H9 (cell line): ENCODE measurements at regions not wholly inside any gene's neighbourhood (a gene's known extent, or its start where the extent isn't known, plus 50 kb on each side); places are given as distances from the start of the nearest gene placed in this dataset.

Source experiments
- DNase-seq: peaks from one replicate; pipeline ENCODE4 v3.0.0-alpha.2; 2017
- H2AFZ ChIP-seq: one replicate; pipeline ENCODE4 v1.6.1; 2013; ENCODE audit warnings: mild to moderate bottlenecking, low read length, control low read depth, moderate library complexity
- H2AK5ac ChIP-seq: 2 replicates; pipeline ENCODE4 v1.6.1; 2013; ENCODE audit warnings: low read length, control low read depth, mixed read lengths; ENCODE audit not compliant: insufficient read length
- H2BK120ac ChIP-seq: one replicate; pipeline ENCODE4 v1.6.1; 2013; ENCODE audit warnings: low read depth, mild to moderate bottlenecking, low read length, control low read depth, inconsistent platforms; ENCODE audit not compliant: poor library complexity, severe bottlenecking
- H2BK12ac ChIP-seq: 2 replicates; pipeline ENCODE4 v1.6.1; 2013; ENCODE audit warnings: low read length, control low read depth, mixed read lengths, low read depth; ENCODE audit not compliant: insufficient read length
- H2BK15ac ChIP-seq: 2 replicates; pipeline ENCODE4 v1.6.1; 2013; ENCODE audit warnings: low read depth, low read length, control low read depth
- H2BK20ac ChIP-seq: one replicate; pipeline ENCODE4 v1.6.1; 2013; ENCODE audit warnings: low read depth, mild to moderate bottlenecking, low read length, control low read depth, inconsistent platforms; ENCODE audit not compliant: poor library complexity, severe bottlenecking
- H2BK5ac ChIP-seq: 2 replicates; pipeline ENCODE4 v1.6.1; 2013; ENCODE audit warnings: low read length, control low read depth, mixed read lengths; ENCODE audit not compliant: insufficient read length
- H3K14ac ChIP-seq: 2 replicates; pipeline ENCODE4 v1.6.1; 2013; ENCODE audit warnings: low read length, control low read depth; ENCODE audit not compliant: insufficient read depth
- H3K18ac ChIP-seq: 2 replicates; pipeline ENCODE4 v1.6.1; 2013; ENCODE audit warnings: low read depth, mild to moderate bottlenecking, mixed read lengths, low read length, control low read depth; ENCODE audit not compliant: insufficient read length
- H3K23ac ChIP-seq: 2 replicates; pipeline ENCODE4 v1.6.1; 2013; ENCODE audit warnings: low read length, control low read depth, mixed read lengths, low read depth; ENCODE audit not compliant: insufficient read length
- H3K23me2 ChIP-seq: 2 replicates; pipeline ENCODE4 v1.6.1; 2013; ENCODE audit warnings: low read depth, mild to moderate bottlenecking, mixed read lengths, low read length, control low read depth; ENCODE audit not compliant: insufficient read length, poor library complexity, severe bottlenecking
- H3K27ac ChIP-seq: 2 replicates; pipeline ENCODE4 v1.5.1; 2013; ENCODE audit warnings: low read length, control low read depth, mixed read lengths, low read depth; ENCODE audit not compliant: insufficient read length
- H3K27me3 ChIP-seq: 2 replicates; pipeline ENCODE4 v1.6.1; 2013; ENCODE audit warnings: low read length, control low read depth, inconsistent platforms; ENCODE audit not compliant: insufficient read depth
- H3K4ac ChIP-seq: 2 replicates; pipeline ENCODE4 v1.6.1; 2013; ENCODE audit warnings: low read depth, mild to moderate bottlenecking, control low read depth, inconsistent platforms, low read length, moderate library complexity
- H3K4me1 ChIP-seq: 2 replicates; pipeline ENCODE4 v1.6.1; 2013; ENCODE audit warnings: low read length, control low read depth, inconsistent platforms; ENCODE audit not compliant: insufficient read depth
- H3K4me2 ChIP-seq: 2 replicates; pipeline ENCODE4 v1.6.1; 2013; ENCODE audit warnings: low read length, control low read depth, mixed read lengths; ENCODE audit not compliant: insufficient read length, insufficient read depth
- H3K56ac ChIP-seq: 2 replicates; pipeline ENCODE4 v1.6.1; 2013; ENCODE audit warnings: low read depth, mild to moderate bottlenecking, mixed read lengths, low read length, control low read depth; ENCODE audit not compliant: insufficient read length
- H3K79me1 ChIP-seq: 2 replicates; pipeline ENCODE4 v1.6.1; 2013; ENCODE audit warnings: low read depth, mild to moderate bottlenecking, moderate library complexity, low read length, control low read depth, inconsistent platforms; ENCODE audit not compliant: insufficient read depth, poor library complexity, severe bottlenecking
- H3K79me2 ChIP-seq: 2 replicates; pipeline ENCODE4 v1.6.1; 2013; ENCODE audit warnings: low read length, control low read depth, inconsistent platforms; ENCODE audit not compliant: insufficient read depth
- H3K9ac ChIP-seq: 2 replicates; pipeline ENCODE4 v1.6.1; 2013; ENCODE audit warnings: low read length, control low read depth, mixed read lengths; ENCODE audit not compliant: insufficient read length; ENCODE audit errors: extremely low read depth
- H3K9me3 ChIP-seq: one replicate; pipeline ENCODE4 v1.6.1; 2013; ENCODE audit warnings: low read depth, low read length, inconsistent platforms; ENCODE audit not compliant: control insufficient read depth
- H3T11ph ChIP-seq: one replicate; pipeline ENCODE4 v1.6.1; 2013; ENCODE audit warnings: mild to moderate bottlenecking, low read length, control low read depth, inconsistent platforms
- H4K20me1 ChIP-seq: one replicate; pipeline ENCODE4 v1.6.1; 2013; ENCODE audit not compliant: control insufficient read depth, insufficient read length, insufficient read depth
- H4K5ac ChIP-seq: 2 replicates; pipeline ENCODE4 v1.6.1; 2013; ENCODE audit warnings: low read depth, mild to moderate bottlenecking, mixed read lengths, low read length, control low read depth; ENCODE audit not compliant: insufficient read length
- H4K8ac ChIP-seq: replicated peaks from 2 replicates; pipeline ENCODE4 v1.6.1; 2013; ENCODE audit warnings: low read length, control low read depth, mixed read lengths, low read depth; ENCODE audit not compliant: insufficient read length
- H4K91ac ChIP-seq: 2 replicates; pipeline ENCODE4 v1.6.1; 2013; ENCODE audit warnings: low read depth, mild to moderate bottlenecking, moderate library complexity, mixed read lengths, low read length, control low read depth; ENCODE audit not compliant: insufficient read length
- H3K27ac Mint-ChIP-seq, 3 experiments: 2 replicates in 2 of 3; 3 replicates in 1 of 3; pipeline ENCODE4 v1.8.0; 2020 to 2021; ENCODE audit warnings: mixed read lengths in 3 of 3, mild to moderate bottlenecking in 1 of 3, moderate library complexity in 1 of 3
- H3K27me3 Mint-ChIP-seq: 2 replicates; pipeline ENCODE4 v1.8.0; 2021; ENCODE audit warnings: low read depth, mild to moderate bottlenecking, moderate library complexity, mixed read lengths
- H3K36me3 Mint-ChIP-seq, 3 experiments: 2 replicates in 2 of 3; 3 replicates in 1 of 3; pipeline ENCODE4 v1.8.0; 2020 to 2021; ENCODE audit warnings: low read depth in 3 of 3, mixed read lengths in 3 of 3; ENCODE audit not compliant: insufficient read depth in 1 of 3
- H3K4me1 Mint-ChIP-seq, 2 experiments: 2 replicates each; pipeline ENCODE4 v1.8.0; 2020; ENCODE audit warnings: mixed read lengths in 2 of 2
- H3K4me3 Mint-ChIP-seq, 2 experiments: 2 replicates in 1 of 2; 3 replicates in 1 of 2; pipeline ENCODE4 v1.8.0; 2020 to 2021; ENCODE audit warnings: mild to moderate bottlenecking in 2 of 2, mixed read lengths in 2 of 2, moderate library complexity in 1 of 2
- H3K9me3 Mint-ChIP-seq, 2 experiments: 2 replicates in 1 of 2; 3 replicates in 1 of 2; pipeline ENCODE4 v1.8.0; 2020; ENCODE audit warnings: mild to moderate bottlenecking in 2 of 2, mixed read lengths in 2 of 2, moderate library complexity in 1 of 2
- WGBS: extraction: QIAGEN DNeasy Blood & Tissue Kit; methylation state at CpG from one replicate; pipeline ENCODE4 v1.1.7; 2013; ENCODE audit warnings: missing lambda C conversion rate, low lambda C conversion rate, mixed read lengths; ENCODE audit not compliant: insufficient read length; ENCODE audit errors: extremely low coverage; 5-methylcytosine and 5-hydroxymethylcytosine counted together
- TF ChIP-seq, protein P1 (sequence below): fragments of 200-600 bp; sonication (generic); conservative IDR thresholded peaks from 3 replicates; pipeline ENCODE4 v1.8.0; 2021; ENCODE audit warnings: antibody characterized with exemption, mild to moderate bottlenecking

- TF ChIP-seq, protein P1, sequence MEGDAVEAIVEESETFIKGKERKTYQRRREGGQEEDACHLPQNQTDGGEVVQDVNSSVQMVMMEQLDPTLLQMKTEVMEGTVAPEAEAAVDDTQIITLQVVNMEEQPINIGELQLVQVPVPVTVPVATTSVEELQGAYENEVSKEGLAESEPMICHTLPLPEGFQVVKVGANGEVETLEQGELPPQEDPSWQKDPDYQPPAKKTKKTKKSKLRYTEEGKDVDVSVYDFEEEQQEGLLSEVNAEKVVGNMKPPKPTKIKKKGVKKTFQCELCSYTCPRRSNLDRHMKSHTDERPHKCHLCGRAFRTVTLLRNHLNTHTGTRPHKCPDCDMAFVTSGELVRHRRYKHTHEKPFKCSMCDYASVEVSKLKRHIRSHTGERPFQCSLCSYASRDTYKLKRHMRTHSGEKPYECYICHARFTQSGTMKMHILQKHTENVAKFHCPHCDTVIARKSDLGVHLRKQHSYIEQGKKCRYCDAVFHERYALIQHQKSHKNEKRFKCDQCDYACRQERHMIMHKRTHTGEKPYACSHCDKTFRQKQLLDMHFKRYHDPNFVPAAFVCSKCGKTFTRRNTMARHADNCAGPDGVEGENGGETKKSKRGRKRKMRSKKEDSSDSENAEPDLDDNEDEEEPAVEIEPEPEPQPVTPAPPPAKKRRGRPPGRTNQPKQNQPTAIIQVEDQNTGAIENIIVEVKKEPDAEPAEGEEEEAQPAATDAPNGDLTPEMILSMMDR = no peak
- Histone ChIP-seq H3K14ac (no peak overlapping the region), H2BK120ac (no peak overlapping the region), H4K91ac (no peak overlapping the region), H2BK5ac (no peak overlapping the region), H3K27me3 (no peaks in the 10 kb centered on the region), H3K18ac (no peak overlapping the region), H3K79me2 (no peaks in the 10 kb centered on the region), H2BK20ac (no peak overlapping the region), H3K23ac (no peak overlapping the region), H4K5ac (no peak overlapping the region), H2BK15ac (no peak overlapping the region), H3K4ac (no peak overlapping the region), H2AFZ (no peak overlapping the region), H3K27ac (no peak overlapping the region), H3K4me2 (no peak overlapping the region), H3K56ac (no peak overlapping the region), H3K4me1 (no peaks in the 10 kb centered on the region), H4K8ac (no peak overlapping the region), H3T11ph (no peak overlapping the region), H3K9ac (no peak overlapping the region), H2BK12ac (no peak overlapping the region), H3K9me3 (no peaks in the 10 kb centered on the region), H4K20me1 (no peaks in the 10 kb centered on the region), H2AK5ac (no peak overlapping the region), H3K23me2 (no peaks in the 10 kb centered on the region), H3K79me1 (no peaks in the 10 kb centered on the region)
- no peak overlapping the region for H3K27ac Mint-ChIP-seq
- H3K9me3 Mint-ChIP-seq = peaks cover 9% of the 10 kb centered on the region in 2 experiments; a peak in 4 of 5 replicates
- H3K4me1 Mint-ChIP-seq = peaks cover 0 to 2% of the 10 kb centered on the region in 2 experiments; a peak in 2 of 4 replicates
- H3K36me3 Mint-ChIP-seq = peaks cover 0 to 7% (median 4%) of the 10 kb centered on the region in 3 experiments; a peak in 1 of 7 replicates
- DNase-seq = no peak
- H3K27me3 Mint-ChIP-seq = no peaks in the 10 kb centered on the region
- no peak overlapping the region for H3K4me3 Mint-ChIP-seq
- WGBS = no CpG with 5 or more reads among the region's 2 CpGs
Observed at GRCh38 chr7:126166645-126167044, 1086.1 kb downstream of the GRM8 start.
